ENCODE measurements at regions not wholly inside any gene's neighbourhood (a gene's known extent, or its start where the extent isn't known, plus 50 kb on each side); places are given as distances from the start of the nearest gene placed in this dataset.

DNA sequence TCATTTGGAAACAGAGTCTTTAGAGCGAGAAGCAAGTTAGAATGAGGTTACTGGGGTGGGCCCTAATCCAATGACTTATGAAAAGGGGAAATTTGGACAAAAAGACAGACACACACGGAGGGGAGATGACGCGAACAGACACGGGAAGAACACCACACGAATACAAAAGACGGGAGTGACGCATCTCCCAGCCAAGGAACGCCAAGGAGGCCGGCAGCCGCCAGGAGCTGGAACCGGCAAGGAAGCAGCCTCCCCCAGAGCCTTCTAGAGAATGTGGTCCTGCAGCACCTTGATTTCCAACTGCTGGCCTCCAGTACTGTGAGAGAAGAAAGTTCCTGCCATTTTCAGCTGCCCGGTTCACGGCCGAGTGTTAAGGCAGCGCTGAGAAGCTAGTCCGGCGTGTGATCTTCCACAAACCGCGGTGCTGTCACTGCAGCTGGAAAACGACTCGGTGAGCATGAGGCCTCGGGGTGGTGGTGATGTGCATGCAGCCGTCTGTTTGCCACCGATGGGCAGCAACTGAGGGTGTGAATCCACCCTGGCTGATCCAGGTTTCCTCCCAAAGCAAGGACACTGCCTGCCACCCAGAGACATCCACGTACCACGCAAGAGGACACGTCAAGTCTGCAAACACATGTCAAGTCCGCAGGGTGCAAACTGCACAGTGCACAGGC lies 124.5 kb downstream of the NCOR2 start:
- in situ Hi-C loops (cut with MboI), result no loop called here
- H3K4me2 ChIP-seq (ENCODE audit: control insufficient read depth, insufficient read depth), result no peak overlapping the region
- POLR2A ChIA-PET, result no interaction called here
- RAD21 ChIA-PET (ENCODE audit: unreplicated experiment), result no interaction called here
- H3K9ac ChIP-seq (ENCODE audit: control insufficient read depth, insufficient read depth, low read length), result no peak overlapping the region
- H3K4me3 ChIP-seq, result no peak overlapping the region
- CTCF ChIA-PET, result no interaction called here
- TF ChIP-seq STAT1 (conservative IDR thresholded peaks at IDR 0.05), result no peak
- TF ChIP-seq, protein P1, sequence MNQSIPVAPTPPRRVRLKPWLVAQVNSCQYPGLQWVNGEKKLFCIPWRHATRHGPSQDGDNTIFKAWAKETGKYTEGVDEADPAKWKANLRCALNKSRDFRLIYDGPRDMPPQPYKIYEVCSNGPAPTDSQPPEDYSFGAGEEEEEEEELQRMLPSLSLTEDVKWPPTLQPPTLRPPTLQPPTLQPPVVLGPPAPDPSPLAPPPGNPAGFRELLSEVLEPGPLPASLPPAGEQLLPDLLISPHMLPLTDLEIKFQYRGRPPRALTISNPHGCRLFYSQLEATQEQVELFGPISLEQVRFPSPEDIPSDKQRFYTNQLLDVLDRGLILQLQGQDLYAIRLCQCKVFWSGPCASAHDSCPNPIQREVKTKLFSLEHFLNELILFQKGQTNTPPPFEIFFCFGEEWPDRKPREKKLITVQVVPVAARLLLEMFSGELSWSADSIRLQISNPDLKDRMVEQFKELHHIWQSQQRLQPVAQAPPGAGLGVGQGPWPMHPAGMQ (IDR thresholded peaks at IDR 0.05; ENCODE audit: borderline replicate concordance), result no peak
- TF ChIP-seq CHD1 (IDR thresholded peaks at IDR 0.05; ENCODE audit: low read depth, low read length), result no peak
- TF ChIP-seq MEF2A (IDR thresholded peaks at IDR 0.05; ENCODE audit: insufficient read depth, low read depth, low read length), result no peak
- no peak for TF ChIP-seq FOS (IDR thresholded peaks at IDR 0.05; ENCODE audit: borderline replicate concordance, extremely low read depth, insufficient read length)
- no peak for TF ChIP-seq SMAD5 (IDR thresholded peaks at IDR 0.05; ENCODE audit: low read depth)
- no peak for TF ChIP-seq PBX3 (IDR thresholded peaks at IDR 0.05; ENCODE audit: insufficient replicate concordance, low read depth, low read length)
- H3K79me2 ChIP-seq (ENCODE audit: control insufficient read depth, insufficient read depth, low read length), result no peaks in the 10 kb centered on the region; the same call in 1 of the 2 replicates
- H3K27me3 ChIP-seq (replicated peaks in 1 of 2; ENCODE audit: control insufficient read depth in 2 of 2, insufficient read depth in 2 of 2, low read length in 1 of 2), result no peaks in the 10 kb centered on the region
- 0 out of 2 replicates have a peak, but pooled peaks cover 3% of the 10 kb centered on the region for H4K20me1 ChIP-seq (ENCODE audit: control insufficient read depth, insufficient read depth)
- H3K9me3 ChIP-seq (replicated peaks; ENCODE audit: control insufficient read depth, insufficient read depth, low read length), result no peaks in the 10 kb centered on the region
- SMC1A ChIA-PET (ENCODE audit: uncharacterized antibody, unreplicated experiment), result interaction anchor here (1.1 kb wide), 1 partner anchor 14 kb away, joined by 3 read pairs; no protein-coding TSS in a partner anchor
- no peak for ATAC-seq
- intact Hi-C loops (cut with micrococcal nuclease; ENCODE audit: unreplicated experiment), result no loop called here
- 97% methylated on average over 27 of the region's 29 CpGs for WGBS (ENCODE audit: insufficient coverage, insufficient replicate concordance, low lambda C conversion rate, missing lambda C conversion rate)
- no peak overlapping the region for H3K27ac ChIP-seq (ENCODE audit: control insufficient read depth, insufficient read depth)
- BruUV-seq (replicated peaks), result no TSS peak
- peaks cover 16 to 19% of the 10 kb centered on the region in 2 experiments; a peak in 3 of 4 replicates for H3K36me3 ChIP-seq (ENCODE audit: control insufficient read depth in 2 of 2, insufficient read depth in 2 of 2, low read length in 1 of 2)
- FAIRE-seq, result no peak
- H3K4me1 ChIP-seq (ENCODE audit: control insufficient read depth, insufficient read depth, low read length), result no peaks in the 10 kb centered on the region
- no peak for DNase-seq (ENCODE audit: low read depth, low spot score)
- no peak overlapping the region for H2AFZ ChIP-seq (ENCODE audit: control insufficient read depth, low read depth, low read length)

Measured in GM12878 (cell line).